Lung (tissue), 11 donors: ENCODE measurements at regions not wholly inside any gene's neighbourhood (a gene's known extent, or its start where the extent isn't known, plus 50 kb on each side); places are given as distances from the start of the nearest gene placed in this dataset.

Experiments
- ATAC-seq: fragments of 200-7000 bp; cut with Tn5 transposase; one replicate; pipeline ENCODE4 v1.9.1; 2020; ENCODE audit warnings: moderate number of reproducible peaks; ENCODE audit not compliant: insufficient read depth, low FRiP score
- DNase-seq, 3 donors: peaks; one replicate each; pipeline ENCODE4 v3.0.0-alpha.2; 2013 to 2017
- H3K27ac ChIP-seq, 2 donors: one replicate each; pipeline ENCODE4 v1.5.1; 2013; ENCODE audit warnings: mild to moderate bottlenecking in 2 of 2, moderate library complexity in 2 of 2, control low read depth in 1 of 2, inconsistent platforms in 1 of 2, low read depth in 1 of 2, low read length in 1 of 2
- H3K27me3 ChIP-seq, 3 donors: one replicate each; pipeline ENCODE4 v1.5.1; 2013; ENCODE audit warnings: low read length in 2 of 3; ENCODE audit not compliant: control insufficient read depth in 3 of 3, insufficient read depth in 3 of 3
- H3K36me3 ChIP-seq, 4 donors: one replicate each; pipeline ENCODE4 v1.5.1; 2013; ENCODE audit warnings: low read length in 4 of 4, mild to moderate bottlenecking in 1 of 4, moderate library complexity in 1 of 4; ENCODE audit not compliant: control insufficient read depth in 4 of 4, insufficient read depth in 4 of 4
- H3K4me1 ChIP-seq, 5 donors: one replicate each; pipeline ENCODE4 v1.5.1; 2013; ENCODE audit warnings: low read length in 5 of 5, mild to moderate bottlenecking in 2 of 5, moderate library complexity in 1 of 5; ENCODE audit not compliant: control insufficient read depth in 5 of 5, insufficient read depth in 5 of 5
- H3K4me3 ChIP-seq: one replicate; pipeline ENCODE4 v1.5.1; 2013; ENCODE audit warnings: mild to moderate bottlenecking, control low read depth, moderate library complexity
- H3K9ac ChIP-seq, 2 donors: one replicate each; pipeline ENCODE4 v1.5.1; 2013; ENCODE audit warnings: low read length in 2 of 2, control low read depth in 1 of 2; ENCODE audit not compliant: insufficient read depth in 1 of 2
- H3K9me3 ChIP-seq, 4 donors: one replicate each; pipeline ENCODE4 v1.5.1; 2013; ENCODE audit warnings: low read length in 3 of 4, mild to moderate bottlenecking in 1 of 4, moderate library complexity in 1 of 4; ENCODE audit not compliant: control insufficient read depth in 4 of 4, insufficient read depth in 3 of 4
- CTCF ChIP-seq: IDR thresholded peaks from 2 replicates; pipeline ENCODE4 v1.5.1; 2012; ENCODE audit warnings: mild to moderate bottlenecking; ENCODE audit errors: control extremely low read depth, extremely low read depth
- WGBS, 2 donors: extraction: QIAGEN DNeasy Blood & Tissue Kit; methylation state at CpG; one replicate each; pipeline ENCODE4 v1.1.7; 2013; 5-methylcytosine and 5-hydroxymethylcytosine counted together
- donor health status: control.
- donor health status: control.
- donor health status: Bipolar disorder and iron deficiency.
- donor health status: healthy.
- donor health status: DM: yes; HTN: yes; CAD: no.

DNA sequence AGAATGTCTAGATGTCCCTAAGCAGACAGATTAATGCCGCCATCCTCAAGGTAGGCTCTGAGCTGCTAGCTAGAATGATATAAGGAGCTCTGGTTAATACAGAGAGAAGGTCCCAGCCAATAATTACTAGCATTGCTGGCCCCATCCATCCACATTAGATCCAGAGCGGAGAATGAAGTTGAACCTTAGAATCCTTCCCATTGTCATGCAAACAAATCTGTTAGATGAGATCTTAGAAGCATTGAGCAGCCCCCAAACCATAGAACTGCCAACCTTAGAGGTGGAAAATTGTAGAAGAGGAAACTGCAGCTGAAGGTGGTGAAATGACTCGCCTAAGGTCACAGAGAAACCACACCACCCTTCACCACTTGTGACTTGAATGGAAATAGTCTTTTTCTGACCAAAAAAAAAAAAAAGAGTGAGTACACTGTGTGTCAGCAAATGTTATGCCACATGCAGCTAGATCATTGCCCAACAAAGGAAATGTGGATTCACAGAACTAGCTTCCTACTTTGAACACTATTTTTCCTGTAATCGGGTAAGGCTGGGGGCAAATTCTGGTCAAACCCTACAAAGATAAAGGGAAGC, 162.1 kb downstream of the SMIM20 start:
- Histone ChIP-seq H3K4me1 (peaks cover 0 to 15% (median 5%) of the 10 kb centered on the region in 5 donors), H3K27ac (peak overlapping the region; percentile 37 to 76), H3K27me3 (no peaks in the 10 kb centered on the region), H3K9ac (no peak overlapping the region), H3K4me3 (no peak overlapping the region), H3K36me3 (no peaks in the 10 kb centered on the region), H3K9me3 (peaks cover 0 to 3% (median 0%) of the 10 kb centered on the region in 4 donors)
- no peak for TF ChIP-seq CTCF
- WGBS, 2 donors = 57 to 69% methylated on average over 4 of the region's 4 CpGs
- DNase-seq (no peak), ATAC-seq (peak; percentile 58)

DNA sequence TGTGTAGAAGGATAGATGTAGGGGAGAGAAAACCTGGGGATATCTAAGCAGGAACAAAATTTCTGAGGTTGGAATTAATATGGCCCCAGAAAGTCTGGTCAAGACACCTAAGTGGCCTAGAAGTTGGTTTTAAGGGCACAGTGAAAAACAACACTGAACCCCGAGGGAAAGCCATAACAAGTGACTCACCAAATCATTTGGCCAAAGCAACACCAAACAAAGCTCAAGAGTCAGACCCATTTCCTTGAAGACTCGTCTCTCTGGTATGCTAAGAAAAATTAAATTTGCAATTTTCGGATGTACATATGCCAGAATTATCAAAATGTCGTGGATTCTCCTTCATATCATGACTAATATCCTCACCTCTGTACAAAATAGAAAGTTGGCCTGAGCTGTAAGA, 162.9 kb downstream of the SMIM20 start:
- Histone ChIP-seq H3K9ac (no peak overlapping the region), H3K4me3 (no peak overlapping the region)

DNA sequence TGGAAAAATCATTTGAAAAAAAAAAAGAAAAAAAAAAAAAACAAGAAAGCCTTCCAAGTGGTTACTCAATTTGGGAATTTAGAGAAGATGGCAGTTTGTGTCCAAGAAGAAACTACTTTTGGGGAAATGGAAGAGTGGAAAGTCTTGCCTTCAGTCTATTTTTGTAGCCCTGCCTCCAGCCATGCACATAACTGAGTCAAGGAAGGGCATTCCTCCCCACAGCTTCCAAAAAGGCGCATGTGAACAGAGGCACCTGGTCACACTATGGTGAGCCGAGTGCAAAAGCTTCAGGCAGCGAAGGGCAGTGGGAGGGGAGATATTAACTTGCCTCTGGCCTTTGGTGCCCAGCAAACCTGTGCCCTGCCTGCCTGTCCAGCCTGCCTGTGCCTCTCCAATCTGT, 163.7 kb downstream of the SMIM20 start:
- ATAC-seq = no peak
- TF ChIP-seq CTCF = no peak
- Histone ChIP-seq H3K4me3 (no peak overlapping the region), H3K4me1 (peaks cover 0 to 21% (median 6%) of the 10 kb centered on the region in 5 donors), H3K36me3 (no peaks in the 10 kb centered on the region), H3K27ac (no peak overlapping the region), H3K9ac (no peak overlapping the region), H3K27me3 (no peaks in the 10 kb centered on the region), H3K9me3 (peaks cover 0 to 3% (median 0%) of the 10 kb centered on the region in 4 donors)
- no peak for DNase-seq
- WGBS, 2 donors = 88 to 90% methylated on average over 3 of the region's 3 CpGs

More for the DNA sequence above, 162.9 kb downstream of the SMIM20 start:
- peaks cover 0 to 3% (median 0%) of the 10 kb centered on the region in 4 donors for H3K9me3 ChIP-seq
- DNase-seq (no peak), ATAC-seq (no peak)
- TF ChIP-seq CTCF = no peak
- 73 to 81% methylated on average over 4 of the region's 4 CpGs for WGBS, 2 donors
- H3K36me3 ChIP-seq = no peaks in the 10 kb centered on the region
- H3K4me1 ChIP-seq = peaks cover 0 to 15% (median 6%) of the 10 kb centered on the region in 5 donors
- no peak overlapping the region for H3K27ac ChIP-seq
- no peaks in the 10 kb centered on the region for H3K27me3 ChIP-seq
